Left lung (tissue), 4 donors: ENCODE measurements at regions not wholly inside any gene's neighbourhood (a gene's known extent, or its start where the extent isn't known, plus 50 kb on each side); places are given as distances from the start of the nearest gene placed in this dataset.

Experiments
- ATAC-seq: fragments of 200-7000 bp; cut with Tn5 transposase; one replicate; pipeline ENCODE4 v1.9.1; 2020; ENCODE audit warnings: moderate library complexity
- DNase-seq, 4 donors: peaks; one replicate each; pipeline ENCODE4 v3.0.0-alpha.2; 2013 to 2020
- H3K27ac ChIP-seq, 2 donors: fragments of 200-600 bp; sonication (generic) in 1 of 2; one replicate each; pipeline versions ENCODE4 v1.5.0 to v1.8.0; 2020 to 2021
- H3K27me3 ChIP-seq, 2 donors: fragments of 200-600 bp; sonication (generic) in 1 of 2; one replicate each; pipeline versions ENCODE4 v1.5.0 to v1.8.0; 2020 to 2021
- H3K36me3 ChIP-seq, 2 donors: fragments of 200-600 bp; sonication (generic) in 1 of 2; one replicate each; pipeline versions ENCODE4 v1.5.0 to v1.8.0; 2020 to 2021
- H3K4me1 ChIP-seq, 2 donors: fragments of 200-600 bp; one replicate each; pipeline ENCODE4 v1.8.0; 2021
- H3K4me3 ChIP-seq, 2 donors: fragments of 200-600 bp; sonication (generic) in 1 of 2; one replicate each; pipeline versions ENCODE4 v1.5.0 to v1.8.0; 2020 to 2021; ENCODE audit warnings: mild to moderate bottlenecking in 1 of 2
- H3K9me3 ChIP-seq, 2 donors: fragments of 200-600 bp; sonication (generic) in 1 of 2; one replicate each; pipeline versions ENCODE4 v1.5.0 to v1.8.0; 2020 to 2021
- CTCF ChIP-seq, 2 donors: fragments of 200-600 bp; sonication (generic) in 1 of 2; IDR thresholded peaks; one replicate each; pipeline versions ENCODE4 v1.5.0 to v1.8.0; 2021; ENCODE audit warnings: antibody characterized with exemption in 2 of 2
- intact Hi-C, 2 donors: fragments of 100-400 bp; cut with DNase I; formaldehyde crosslinking; loops; one replicate each; pipeline versions ENCODE4 v1.11.2 to v1.14.2; 2022
- donor health status: DM: no; HTN: yes; CAD: no.
- donor health status: DM: no; HTN: no; CAD: no.

- no peaks in the 10 kb centered on the region for H3K36me3 ChIP-seq
- H3K4me1 ChIP-seq: no peaks in the 10 kb centered on the region
- no peak for ATAC-seq
- intact Hi-C loops: no loop called here
- H3K9me3 ChIP-seq: no peaks in the 10 kb centered on the region
- no peak for TF ChIP-seq CTCF (IDR thresholded peaks at IDR 0.05)
- no peaks in the 10 kb centered on the region for H3K27me3 ChIP-seq
- no peak overlapping the region for H3K27ac ChIP-seq
- DNase-seq: no peak
- no peak overlapping the region for H3K4me3 ChIP-seq
These were observed 250.9 kb upstream of the TPM1 start for GRCh38 chr15:62791694-62792093.

GRCh38 chr15:62792986-62793751, 249.4 kb upstream of the TPM1 start:
- Histone ChIP-seq H3K4me1 (no peaks in the 10 kb centered on the region), H3K4me3 (no peak overlapping the region), H3K27me3 (no peaks in the 10 kb centered on the region), H3K9me3 (no peaks in the 10 kb centered on the region), H3K27ac (no peak overlapping the region), H3K36me3 (no peaks in the 10 kb centered on the region)
- TF ChIP-seq CTCF (IDR thresholded peaks at IDR 0.05): no peak
- intact Hi-C loops: no loop called here
- DNase-seq (no peak), ATAC-seq (no peak)

GRCh38 chr15:62793752-62794144, 248.8 kb upstream of the TPM1 start:
- no peak overlapping the region for H3K4me3 ChIP-seq
- no peak for TF ChIP-seq CTCF (IDR thresholded peaks at IDR 0.05)
- H3K36me3 ChIP-seq: no peaks in the 10 kb centered on the region
- no peak overlapping the region for H3K27ac ChIP-seq
- no peak for ATAC-seq
- H3K4me1 ChIP-seq: no peaks in the 10 kb centered on the region
- no peaks in the 10 kb centered on the region for H3K9me3 ChIP-seq
- no peak for DNase-seq
- intact Hi-C loops: no loop called here
- no peaks in the 10 kb centered on the region for H3K27me3 ChIP-seq

GRCh38 chr15:62795171-62795570, 247.4 kb upstream of the TPM1 start:
- H3K27ac ChIP-seq: no peak overlapping the region
- DNase-seq: no peak
- H3K27me3 ChIP-seq: no peaks in the 10 kb centered on the region
- TF ChIP-seq CTCF (IDR thresholded peaks at IDR 0.05): no peak
- intact Hi-C loops: no loop called here
- ATAC-seq: no peak
- no peaks in the 10 kb centered on the region for H3K4me1 ChIP-seq
- H3K4me3 ChIP-seq: no peak overlapping the region
- H3K9me3 ChIP-seq: no peaks in the 10 kb centered on the region
- H3K36me3 ChIP-seq: no peaks in the 10 kb centered on the region

GRCh38 chr15:62795700-62796695, 246.5 kb upstream of the TPM1 start:
- ATAC-seq (no peak), DNase-seq (no peak)
- H3K27ac ChIP-seq: no peak overlapping the region
- no peaks in the 10 kb centered on the region for H3K4me1 ChIP-seq
- intact Hi-C loops: no loop called here
- no peak overlapping the region for H3K4me3 ChIP-seq
- H3K27me3 ChIP-seq: no peaks in the 10 kb centered on the region
- TF ChIP-seq CTCF (IDR thresholded peaks at IDR 0.05): no peak
- H3K36me3 ChIP-seq: no peaks in the 10 kb centered on the region
- H3K9me3 ChIP-seq: no peaks in the 10 kb centered on the region
